ENCODE measurements at regions not wholly inside any gene's neighbourhood (a gene's known extent, or its start where the extent isn't known, plus 50 kb on each side); places are given as distances from the start of the nearest gene placed in this dataset.

DNA sequence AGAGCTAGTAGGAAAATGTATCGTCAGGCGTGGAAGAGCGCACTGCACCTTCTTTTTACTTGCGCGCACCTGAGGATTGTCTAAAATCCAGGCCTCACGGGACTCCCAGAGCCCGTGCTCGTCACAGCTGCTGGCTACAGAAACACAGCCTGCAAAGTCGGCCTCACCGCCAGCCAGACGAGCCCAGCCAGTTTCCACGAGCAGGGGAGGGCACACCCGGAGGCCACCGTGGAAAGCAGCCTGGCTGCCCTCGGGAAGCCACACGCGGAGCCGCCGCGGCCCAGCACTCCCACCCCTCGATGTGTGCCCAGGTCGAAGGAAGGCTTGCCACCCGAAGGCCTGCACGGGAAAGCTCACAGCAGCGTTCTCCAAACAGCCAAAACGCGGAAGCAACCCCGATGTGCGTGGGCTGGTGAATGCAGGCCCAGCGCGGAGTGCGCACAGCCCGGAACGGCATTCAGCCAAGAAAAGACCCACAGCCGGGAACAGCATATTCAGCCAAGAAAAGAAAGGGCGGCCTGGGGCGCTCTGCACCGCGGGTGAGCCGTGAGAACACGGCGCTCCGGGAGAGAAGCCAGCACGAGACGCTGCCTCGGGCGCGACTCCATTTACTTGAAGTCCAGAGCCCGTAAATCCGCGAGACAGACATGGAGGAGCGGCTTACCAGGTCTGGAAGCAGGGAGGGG, 53.9 kb upstream of the SALL3 start:
- TF ChIP-seq POLR2A (IDR thresholded peaks at IDR 0.05) (no peak), POLR2AphosphoS5 (IDR thresholded peaks at IDR 0.05) (no peak)
- TF ChIP-seq, protein P1, sequence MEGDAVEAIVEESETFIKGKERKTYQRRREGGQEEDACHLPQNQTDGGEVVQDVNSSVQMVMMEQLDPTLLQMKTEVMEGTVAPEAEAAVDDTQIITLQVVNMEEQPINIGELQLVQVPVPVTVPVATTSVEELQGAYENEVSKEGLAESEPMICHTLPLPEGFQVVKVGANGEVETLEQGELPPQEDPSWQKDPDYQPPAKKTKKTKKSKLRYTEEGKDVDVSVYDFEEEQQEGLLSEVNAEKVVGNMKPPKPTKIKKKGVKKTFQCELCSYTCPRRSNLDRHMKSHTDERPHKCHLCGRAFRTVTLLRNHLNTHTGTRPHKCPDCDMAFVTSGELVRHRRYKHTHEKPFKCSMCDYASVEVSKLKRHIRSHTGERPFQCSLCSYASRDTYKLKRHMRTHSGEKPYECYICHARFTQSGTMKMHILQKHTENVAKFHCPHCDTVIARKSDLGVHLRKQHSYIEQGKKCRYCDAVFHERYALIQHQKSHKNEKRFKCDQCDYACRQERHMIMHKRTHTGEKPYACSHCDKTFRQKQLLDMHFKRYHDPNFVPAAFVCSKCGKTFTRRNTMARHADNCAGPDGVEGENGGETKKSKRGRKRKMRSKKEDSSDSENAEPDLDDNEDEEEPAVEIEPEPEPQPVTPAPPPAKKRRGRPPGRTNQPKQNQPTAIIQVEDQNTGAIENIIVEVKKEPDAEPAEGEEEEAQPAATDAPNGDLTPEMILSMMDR (IDR thresholded peaks at IDR 0.05) = no peak
